Neural cell (in vitro differentiated cells): ENCODE measurements at regions not wholly inside any gene's neighbourhood (a gene's known extent, or its start where the extent isn't known, plus 50 kb on each side); places are given as distances from the start of the nearest gene placed in this dataset.

ENCODE experiments used
- H2AFZ ChIP-seq: fragments of 200-600, 300-800 bp; sonication (generic), shearing (Covaris generic); 2 replicates; pipeline ENCODE4 v1.6.0; 2014; ENCODE audit warnings: low read depth, mild to moderate bottlenecking, antibody characterized with exemption, low read length, moderate library complexity
- H3F3A ChIP-seq: fragments of 200-600 bp; shearing (Covaris generic); 2 replicates; pipeline ENCODE4 v1.6.1; 2016; ENCODE audit warnings: mild to moderate bottlenecking, moderate library complexity, mixed read lengths, antibody characterized with exemption, low read length; ENCODE audit not compliant: insufficient read depth, poor library complexity, severe bottlenecking
- H3K27ac ChIP-seq: fragments of 200-600, 300-800 bp; sonication (generic), shearing (Covaris generic); 2 replicates; pipeline ENCODE4 v1.5.1; 2014; ENCODE audit warnings: mild to moderate bottlenecking, low read length, moderate library complexity
- H3K27me3 ChIP-seq: fragments of 300-800, 200-600 bp; sonication (generic), shearing (Covaris generic); 2 replicates; pipeline ENCODE4 v1.6.0; 2014; ENCODE audit warnings: mild to moderate bottlenecking, low read depth, low read length, moderate library complexity; ENCODE audit not compliant: insufficient read depth
- H3K36me3 ChIP-seq: fragments of 300-800, 200-600 bp; sonication (generic), shearing (Covaris generic); 2 replicates; pipeline ENCODE4 v1.5.1; 2014; ENCODE audit warnings: mild to moderate bottlenecking, antibody characterized with exemption, low read length, moderate library complexity; ENCODE audit not compliant: insufficient read depth
- H3K4me2 ChIP-seq: fragments of 300-800, 200-600 bp; sonication (generic), shearing (Covaris generic); 2 replicates; pipeline ENCODE4 v1.6.0; 2014; ENCODE audit warnings: mild to moderate bottlenecking, low read length
- H3K4me3 ChIP-seq: fragments of 300-800, 200-600 bp; sonication (generic), shearing (Covaris generic); 2 replicates; pipeline ENCODE4 v1.5.1; 2014; ENCODE audit warnings: mild to moderate bottlenecking, low read length, moderate library complexity
- H3K79me2 ChIP-seq: fragments of 200-600 bp; shearing (Covaris generic); replicated peaks from 2 replicates; pipeline ENCODE4 v1.6.0; 2014; ENCODE audit warnings: mild to moderate bottlenecking, low read length, moderate library complexity; ENCODE audit not compliant: insufficient read depth
- H3K9ac ChIP-seq: fragments of 300-800, 200-600 bp; sonication (generic), shearing (Covaris generic); 2 replicates; pipeline ENCODE4 v1.6.1; 2016; ENCODE audit warnings: mild to moderate bottlenecking, low read length, mixed read lengths
- H3K9me2 ChIP-seq: fragments of 200-600 bp; shearing (Covaris generic); 2 replicates; pipeline ENCODE4 v1.6.1; 2016; ENCODE audit warnings: mild to moderate bottlenecking, low read length, mixed read lengths; ENCODE audit not compliant: insufficient read depth
- H3K9me3 ChIP-seq: fragments of 200-600, 300-800 bp; sonication (generic), shearing (Covaris generic); 2 replicates; pipeline ENCODE4 v1.6.1; 2016; ENCODE audit warnings: mild to moderate bottlenecking, mixed run types, low read length, moderate library complexity, mixed read lengths
- H4K20me1 ChIP-seq: fragments of 200-600 bp; shearing (Covaris generic); 2 replicates; pipeline ENCODE4 v1.6.1; 2016; ENCODE audit warnings: mild to moderate bottlenecking, mixed run types; ENCODE audit not compliant: insufficient read depth
- CTCF ChIP-seq: fragments of 450-650 bp; IDR thresholded peaks from 2 replicates; pipeline ENCODE4 v1.5.1; 2014; ENCODE audit warnings: antibody characterized with exemption, mild to moderate bottlenecking, moderate library complexity; ENCODE audit not compliant: poor library complexity, severe bottlenecking
- EP300 ChIP-seq: fragments of 450-650 bp; conservative IDR thresholded peaks from 2 replicates; pipeline ENCODE4 v1.6.1; 2014; ENCODE audit warnings: antibody characterized with exemption, mild to moderate bottlenecking, moderate library complexity; ENCODE audit not compliant: poor library complexity, severe bottlenecking
- EZH2 ChIP-seq: fragments of 200-600, 300-800 bp; shearing (Covaris generic), sonication (generic); IDR thresholded peaks from 2 replicates; pipeline ENCODE4 v1.6.1; 2014; ENCODE audit warnings: antibody characterized with exemption, low read length, borderline replicate concordance, mild to moderate bottlenecking; ENCODE audit not compliant: insufficient read depth, poor library complexity, severe bottlenecking
- MXI1 ChIP-seq: fragments of 450-650 bp; conservative IDR thresholded peaks from 2 replicates; pipeline ENCODE4 v1.6.1; 2014; ENCODE audit warnings: antibody characterized with exemption, mild to moderate bottlenecking; ENCODE audit not compliant: poor library complexity, severe bottlenecking
- POLR2AphosphoS5 ChIP-seq: IDR thresholded peaks from 2 replicates; pipeline ENCODE4 v1.6.1; 2012
- RAD21 ChIP-seq: fragments of 450-650 bp; conservative IDR thresholded peaks from 2 replicates; pipeline ENCODE4 v1.6.1; 2014; ENCODE audit warnings: antibody characterized with exemption, mild to moderate bottlenecking, moderate library complexity
- REST ChIP-seq: IDR thresholded peaks from 2 replicates; pipeline ENCODE4 v1.6.1; 2012; ENCODE audit warnings: borderline replicate concordance
- SMC3 ChIP-seq: fragments of 450-650 bp; conservative IDR thresholded peaks from 2 replicates; pipeline ENCODE4 v1.6.1; 2014; ENCODE audit warnings: antibody characterized with exemption, mild to moderate bottlenecking, moderate library complexity; ENCODE audit not compliant: poor library complexity
- TAF1 ChIP-seq: IDR thresholded peaks from 2 replicates; pipeline ENCODE4 v1.6.1; 2012; ENCODE audit warnings: low read depth

GRCh38 chr18:5732318-5732717 is 163.0 kb downstream of the TMEM200C start:
- TF ChIP-seq REST (no peak), MXI1 (no peak), RAD21 (no peak), POLR2AphosphoS5 (no peak), EZH2 (no peak), SMC3 (no peak), TAF1 (no peak), EP300 (no peak), CTCF (no peak)
- Histone ChIP-seq H3K4me3 (no peak overlapping the region), H3K27me3 (no peaks in the 10 kb centered on the region), H2AFZ (no peak overlapping the region), H3K9me3 (no peaks in the 10 kb centered on the region), H3K27ac (no peak overlapping the region), H3K9ac (no peak overlapping the region), H3K9me2 (no peaks in the 10 kb centered on the region), H4K20me1 (no peaks in the 10 kb centered on the region), H3K4me2 (no peak overlapping the region), H3K79me2 (no peaks in the 10 kb centered on the region), H3K36me3 (no peaks in the 10 kb centered on the region), H3F3A (no peaks in the 10 kb centered on the region)

- TF ChIP-seq REST (no peak), TAF1 (no peak), RAD21 (no peak), POLR2AphosphoS5 (no peak), CTCF (no peak), MXI1 (no peak), SMC3 (no peak), EP300 (no peak), EZH2 (no peak)
- Histone ChIP-seq H3K36me3 (no peaks in the 10 kb centered on the region), H4K20me1 (no peaks in the 10 kb centered on the region), H2AFZ (no peak overlapping the region), H3K4me2 (no peak overlapping the region), H3K9me2 (no peaks in the 10 kb centered on the region), H3F3A (no peaks in the 10 kb centered on the region), H3K27ac (no peak overlapping the region), H3K79me2 (no peaks in the 10 kb centered on the region), H3K27me3 (no peaks in the 10 kb centered on the region), H3K9me3 (no peaks in the 10 kb centered on the region), H3K4me3 (no peak overlapping the region), H3K9ac (no peak overlapping the region)
Observed at GRCh38 chr18:5729983-5730699, 165.2 kb downstream of the TMEM200C start.
